Neural cell (in vitro differentiated cells): ENCODE measurements at regions not wholly inside any gene's neighbourhood (a gene's known extent, or its start where the extent isn't known, plus 50 kb on each side); places are given as distances from the start of the nearest gene placed in this dataset.

Source experiments
- H2AFZ ChIP-seq: fragments of 200-600, 300-800 bp; sonication (generic), shearing (Covaris generic); 2 replicates; pipeline ENCODE4 v1.6.0; 2014; ENCODE audit warnings: low read depth, mild to moderate bottlenecking, antibody characterized with exemption, low read length, moderate library complexity
- H3F3A ChIP-seq: fragments of 200-600 bp; shearing (Covaris generic); 2 replicates; pipeline ENCODE4 v1.6.1; 2016; ENCODE audit warnings: mild to moderate bottlenecking, moderate library complexity, mixed read lengths, antibody characterized with exemption, low read length; ENCODE audit not compliant: insufficient read depth, poor library complexity, severe bottlenecking
- H3K27ac ChIP-seq: fragments of 200-600, 300-800 bp; sonication (generic), shearing (Covaris generic); 2 replicates; pipeline ENCODE4 v1.5.1; 2014; ENCODE audit warnings: mild to moderate bottlenecking, low read length, moderate library complexity
- H3K27me3 ChIP-seq: fragments of 300-800, 200-600 bp; sonication (generic), shearing (Covaris generic); 2 replicates; pipeline ENCODE4 v1.6.0; 2014; ENCODE audit warnings: mild to moderate bottlenecking, low read depth, low read length, moderate library complexity; ENCODE audit not compliant: insufficient read depth
- H3K36me3 ChIP-seq: fragments of 300-800, 200-600 bp; sonication (generic), shearing (Covaris generic); 2 replicates; pipeline ENCODE4 v1.5.1; 2014; ENCODE audit warnings: mild to moderate bottlenecking, antibody characterized with exemption, low read length, moderate library complexity; ENCODE audit not compliant: insufficient read depth
- H3K4me2 ChIP-seq: fragments of 300-800, 200-600 bp; sonication (generic), shearing (Covaris generic); 2 replicates; pipeline ENCODE4 v1.6.0; 2014; ENCODE audit warnings: mild to moderate bottlenecking, low read length
- H3K4me3 ChIP-seq: fragments of 300-800, 200-600 bp; sonication (generic), shearing (Covaris generic); 2 replicates; pipeline ENCODE4 v1.5.1; 2014; ENCODE audit warnings: mild to moderate bottlenecking, low read length, moderate library complexity
- H3K79me2 ChIP-seq: fragments of 200-600 bp; shearing (Covaris generic); replicated peaks from 2 replicates; pipeline ENCODE4 v1.6.0; 2014; ENCODE audit warnings: mild to moderate bottlenecking, low read length, moderate library complexity; ENCODE audit not compliant: insufficient read depth
- H3K9ac ChIP-seq: fragments of 300-800, 200-600 bp; sonication (generic), shearing (Covaris generic); 2 replicates; pipeline ENCODE4 v1.6.1; 2016; ENCODE audit warnings: mild to moderate bottlenecking, low read length, mixed read lengths
- H3K9me2 ChIP-seq: fragments of 200-600 bp; shearing (Covaris generic); 2 replicates; pipeline ENCODE4 v1.6.1; 2016; ENCODE audit warnings: mild to moderate bottlenecking, low read length, mixed read lengths; ENCODE audit not compliant: insufficient read depth
- H3K9me3 ChIP-seq: fragments of 200-600, 300-800 bp; sonication (generic), shearing (Covaris generic); 2 replicates; pipeline ENCODE4 v1.6.1; 2016; ENCODE audit warnings: mild to moderate bottlenecking, mixed run types, low read length, moderate library complexity, mixed read lengths
- H4K20me1 ChIP-seq: fragments of 200-600 bp; shearing (Covaris generic); 2 replicates; pipeline ENCODE4 v1.6.1; 2016; ENCODE audit warnings: mild to moderate bottlenecking, mixed run types; ENCODE audit not compliant: insufficient read depth
- EP300 ChIP-seq: fragments of 450-650 bp; conservative IDR thresholded peaks from 2 replicates; pipeline ENCODE4 v1.6.1; 2014; ENCODE audit warnings: antibody characterized with exemption, mild to moderate bottlenecking, moderate library complexity; ENCODE audit not compliant: poor library complexity, severe bottlenecking
- EZH2 ChIP-seq: fragments of 200-600, 300-800 bp; shearing (Covaris generic), sonication (generic); IDR thresholded peaks from 2 replicates; pipeline ENCODE4 v1.6.1; 2014; ENCODE audit warnings: antibody characterized with exemption, low read length, borderline replicate concordance, mild to moderate bottlenecking; ENCODE audit not compliant: insufficient read depth, poor library complexity, severe bottlenecking
- MXI1 ChIP-seq: fragments of 450-650 bp; conservative IDR thresholded peaks from 2 replicates; pipeline ENCODE4 v1.6.1; 2014; ENCODE audit warnings: antibody characterized with exemption, mild to moderate bottlenecking; ENCODE audit not compliant: poor library complexity, severe bottlenecking
- POLR2AphosphoS5 ChIP-seq: IDR thresholded peaks from 2 replicates; pipeline ENCODE4 v1.6.1; 2012
- RAD21 ChIP-seq: fragments of 450-650 bp; conservative IDR thresholded peaks from 2 replicates; pipeline ENCODE4 v1.6.1; 2014; ENCODE audit warnings: antibody characterized with exemption, mild to moderate bottlenecking, moderate library complexity
- SMC3 ChIP-seq: fragments of 450-650 bp; conservative IDR thresholded peaks from 2 replicates; pipeline ENCODE4 v1.6.1; 2014; ENCODE audit warnings: antibody characterized with exemption, mild to moderate bottlenecking, moderate library complexity; ENCODE audit not compliant: poor library complexity
- TAF1 ChIP-seq: IDR thresholded peaks from 2 replicates; pipeline ENCODE4 v1.6.1; 2012; ENCODE audit warnings: low read depth
- TF ChIP-seq, protein P1 (sequence below): fragments of 450-650 bp; IDR thresholded peaks from 2 replicates; pipeline ENCODE4 v1.5.1; 2014; ENCODE audit warnings: antibody characterized with exemption, mild to moderate bottlenecking, moderate library complexity; ENCODE audit not compliant: poor library complexity, severe bottlenecking
- TF ChIP-seq, protein P2 (sequence below): IDR thresholded peaks from 2 replicates; pipeline ENCODE4 v1.6.1; 2012; ENCODE audit warnings: borderline replicate concordance

DNA sequence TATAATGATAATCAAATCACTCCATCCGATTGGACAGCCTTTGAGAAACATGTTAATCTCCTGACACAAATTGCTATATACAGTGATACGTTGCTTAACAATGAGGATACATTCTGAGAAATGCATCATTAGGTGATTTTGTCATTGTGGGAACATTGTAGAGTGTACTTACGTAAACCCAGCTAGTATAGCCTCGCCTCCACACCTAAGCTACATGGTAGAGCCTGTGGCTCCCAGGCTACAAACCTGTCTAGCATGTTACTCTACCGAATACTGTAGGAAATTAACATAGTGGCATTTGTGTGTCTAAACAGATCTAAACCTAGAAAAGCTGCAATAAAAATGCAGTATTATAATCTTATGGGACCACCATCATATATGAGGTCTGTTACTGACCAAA is 128.6 kb upstream of the PWP1 start:
- no peaks in the 10 kb centered on the region for H3K27me3 ChIP-seq

DNA sequence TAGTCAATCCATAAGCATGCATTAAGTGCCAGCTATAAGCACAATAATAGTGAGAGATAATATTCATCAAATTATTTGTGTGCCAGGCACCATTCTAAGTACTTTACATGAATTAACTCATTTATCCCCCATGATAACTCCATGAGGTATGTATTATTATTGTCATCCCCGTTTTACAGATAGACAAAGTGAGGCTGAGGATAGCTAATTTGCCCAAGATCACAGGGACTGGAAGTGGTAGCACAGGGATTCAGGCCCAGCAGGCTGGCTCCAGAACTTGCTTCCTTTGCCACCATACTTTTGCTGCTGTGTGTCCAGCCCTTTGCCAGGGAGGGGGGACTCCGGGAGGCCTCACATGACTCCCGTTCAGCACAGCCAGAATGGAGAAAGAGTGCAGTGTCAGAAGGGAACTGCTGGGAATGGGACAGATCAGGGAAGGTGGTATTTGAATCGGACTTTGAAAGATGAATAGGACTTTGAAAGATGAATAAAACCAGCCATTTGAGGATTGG is 128.0 kb upstream of the PWP1 start:
- H3K9me2 ChIP-seq, result no peaks in the 10 kb centered on the region
- H3K27ac ChIP-seq, result no peak overlapping the region
- no peak overlapping the region for H3K4me2 ChIP-seq
- no peak overlapping the region for H3K9ac ChIP-seq
- H3K79me2 ChIP-seq, result no peaks in the 10 kb centered on the region
- no peaks in the 10 kb centered on the region for H3F3A ChIP-seq
- no peaks in the 10 kb centered on the region for H3K9me3 ChIP-seq
- no peak overlapping the region for H3K4me3 ChIP-seq
- TF ChIP-seq, protein P1, sequence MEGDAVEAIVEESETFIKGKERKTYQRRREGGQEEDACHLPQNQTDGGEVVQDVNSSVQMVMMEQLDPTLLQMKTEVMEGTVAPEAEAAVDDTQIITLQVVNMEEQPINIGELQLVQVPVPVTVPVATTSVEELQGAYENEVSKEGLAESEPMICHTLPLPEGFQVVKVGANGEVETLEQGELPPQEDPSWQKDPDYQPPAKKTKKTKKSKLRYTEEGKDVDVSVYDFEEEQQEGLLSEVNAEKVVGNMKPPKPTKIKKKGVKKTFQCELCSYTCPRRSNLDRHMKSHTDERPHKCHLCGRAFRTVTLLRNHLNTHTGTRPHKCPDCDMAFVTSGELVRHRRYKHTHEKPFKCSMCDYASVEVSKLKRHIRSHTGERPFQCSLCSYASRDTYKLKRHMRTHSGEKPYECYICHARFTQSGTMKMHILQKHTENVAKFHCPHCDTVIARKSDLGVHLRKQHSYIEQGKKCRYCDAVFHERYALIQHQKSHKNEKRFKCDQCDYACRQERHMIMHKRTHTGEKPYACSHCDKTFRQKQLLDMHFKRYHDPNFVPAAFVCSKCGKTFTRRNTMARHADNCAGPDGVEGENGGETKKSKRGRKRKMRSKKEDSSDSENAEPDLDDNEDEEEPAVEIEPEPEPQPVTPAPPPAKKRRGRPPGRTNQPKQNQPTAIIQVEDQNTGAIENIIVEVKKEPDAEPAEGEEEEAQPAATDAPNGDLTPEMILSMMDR, result no peak
- H3K36me3 ChIP-seq, result no peaks in the 10 kb centered on the region
- no peaks in the 10 kb centered on the region for H3K27me3 ChIP-seq
- no peaks in the 10 kb centered on the region for H4K20me1 ChIP-seq
- H2AFZ ChIP-seq, result no peak overlapping the region

More for the DNA sequence above, 128.6 kb upstream of the PWP1 start:
- no peak overlapping the region for H3K27ac ChIP-seq
- H3K36me3 ChIP-seq, result no peaks in the 10 kb centered on the region
- H3F3A ChIP-seq, result no peaks in the 10 kb centered on the region
- no peaks in the 10 kb centered on the region for H3K79me2 ChIP-seq
- H2AFZ ChIP-seq, result no peak overlapping the region
- TF ChIP-seq, protein P2, sequence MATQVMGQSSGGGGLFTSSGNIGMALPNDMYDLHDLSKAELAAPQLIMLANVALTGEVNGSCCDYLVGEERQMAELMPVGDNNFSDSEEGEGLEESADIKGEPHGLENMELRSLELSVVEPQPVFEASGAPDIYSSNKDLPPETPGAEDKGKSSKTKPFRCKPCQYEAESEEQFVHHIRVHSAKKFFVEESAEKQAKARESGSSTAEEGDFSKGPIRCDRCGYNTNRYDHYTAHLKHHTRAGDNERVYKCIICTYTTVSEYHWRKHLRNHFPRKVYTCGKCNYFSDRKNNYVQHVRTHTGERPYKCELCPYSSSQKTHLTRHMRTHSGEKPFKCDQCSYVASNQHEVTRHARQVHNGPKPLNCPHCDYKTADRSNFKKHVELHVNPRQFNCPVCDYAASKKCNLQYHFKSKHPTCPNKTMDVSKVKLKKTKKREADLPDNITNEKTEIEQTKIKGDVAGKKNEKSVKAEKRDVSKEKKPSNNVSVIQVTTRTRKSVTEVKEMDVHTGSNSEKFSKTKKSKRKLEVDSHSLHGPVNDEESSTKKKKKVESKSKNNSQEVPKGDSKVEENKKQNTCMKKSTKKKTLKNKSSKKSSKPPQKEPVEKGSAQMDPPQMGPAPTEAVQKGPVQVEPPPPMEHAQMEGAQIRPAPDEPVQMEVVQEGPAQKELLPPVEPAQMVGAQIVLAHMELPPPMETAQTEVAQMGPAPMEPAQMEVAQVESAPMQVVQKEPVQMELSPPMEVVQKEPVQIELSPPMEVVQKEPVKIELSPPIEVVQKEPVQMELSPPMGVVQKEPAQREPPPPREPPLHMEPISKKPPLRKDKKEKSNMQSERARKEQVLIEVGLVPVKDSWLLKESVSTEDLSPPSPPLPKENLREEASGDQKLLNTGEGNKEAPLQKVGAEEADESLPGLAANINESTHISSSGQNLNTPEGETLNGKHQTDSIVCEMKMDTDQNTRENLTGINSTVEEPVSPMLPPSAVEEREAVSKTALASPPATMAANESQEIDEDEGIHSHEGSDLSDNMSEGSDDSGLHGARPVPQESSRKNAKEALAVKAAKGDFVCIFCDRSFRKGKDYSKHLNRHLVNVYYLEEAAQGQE, result no peak
- TF ChIP-seq, protein P1, result no peak
- TF ChIP-seq TAF1, result no peak
- no peak for TF ChIP-seq EZH2
- TF ChIP-seq MXI1, result no peak
- TF ChIP-seq RAD21, result no peak
- TF ChIP-seq EP300, result no peak
- no peak for TF ChIP-seq POLR2AphosphoS5
- TF ChIP-seq SMC3, result no peak
- no peaks in the 10 kb centered on the region for H4K20me1 ChIP-seq
- no peak overlapping the region for H3K4me3 ChIP-seq
- H3K4me2 ChIP-seq, result no peak overlapping the region
- H3K9me3 ChIP-seq, result no peaks in the 10 kb centered on the region
- H3K9me2 ChIP-seq, result no peaks in the 10 kb centered on the region
- H3K9ac ChIP-seq, result no peak overlapping the region
